ENCODE measurements at regions not wholly inside any gene's neighbourhood (a gene's known extent, or its start where the extent isn't known, plus 50 kb on each side); places are given as distances from the start of the nearest gene placed in this dataset.

- DNase-seq = no peak
Observed at GRCh38 chr4:24417206-24417605, 167.1 kb downstream of the DHX15 start.

GRCh38 chr4:24416293-24416692, 168.1 kb downstream of the DHX15 start:
- DNase-seq = no peak

DNA sequence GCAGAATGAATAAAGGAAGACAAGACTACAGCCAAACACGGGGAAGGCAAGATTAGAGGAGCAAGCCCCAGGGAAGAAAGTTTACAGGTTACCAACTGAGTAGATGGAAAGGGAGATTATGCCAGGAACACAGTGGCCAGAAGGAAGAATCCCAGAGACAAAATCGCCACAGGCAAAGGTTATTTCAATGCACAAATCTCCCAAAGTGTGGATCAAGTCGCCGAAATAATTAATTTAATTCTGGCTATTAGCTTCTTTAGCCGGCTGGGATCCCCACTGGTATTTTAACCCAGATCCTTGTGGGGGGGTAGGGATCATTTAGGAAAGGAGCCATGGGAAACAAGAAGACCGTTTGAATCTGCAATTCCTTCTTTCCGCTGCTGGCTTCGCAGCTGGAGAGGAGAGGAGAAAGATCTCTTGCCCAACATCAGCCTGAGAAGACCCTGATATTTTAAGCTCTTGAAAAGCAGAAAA, 171.0 kb downstream of the DHX15 start:
- no peak for DNase-seq

DNA sequence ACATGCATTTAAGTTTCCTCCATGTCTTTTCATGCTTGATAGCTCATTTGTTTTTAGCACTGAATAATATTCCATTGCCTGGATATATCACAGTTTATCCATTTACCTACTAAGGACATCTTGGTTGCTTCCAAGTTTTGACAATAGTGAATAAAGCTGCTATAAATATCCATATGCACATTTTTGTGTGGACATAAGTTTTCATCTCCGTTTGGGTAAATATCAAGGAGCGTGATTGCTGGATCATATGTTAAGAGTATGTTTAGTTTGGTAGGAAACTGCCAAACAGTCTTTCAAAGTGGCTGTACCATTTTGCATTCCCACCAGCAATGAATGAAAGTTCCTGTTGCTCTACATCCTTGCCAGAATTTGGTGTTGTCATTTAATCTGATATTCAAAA, 172.5 kb downstream of the DHX15 start:
- DNase-seq = no peak

DNA sequence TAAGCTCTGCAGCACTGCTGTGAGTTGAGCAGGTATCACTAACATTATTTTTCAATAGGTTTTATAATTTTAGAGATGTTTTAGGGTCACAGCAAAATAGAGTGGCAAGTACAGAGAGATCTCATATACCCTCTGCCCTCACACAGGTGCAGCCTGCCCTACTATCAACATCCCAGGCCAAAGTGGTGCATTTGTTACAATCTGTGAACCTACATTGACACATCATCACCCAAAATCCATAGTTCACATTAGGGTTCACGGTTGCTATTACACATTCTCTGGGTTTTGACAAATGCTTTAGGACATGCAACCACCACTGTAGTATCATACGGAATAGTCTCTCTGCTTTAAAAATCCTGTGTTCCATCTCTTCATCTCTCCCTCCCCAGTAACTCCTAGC, 173.1 kb downstream of the DHX15 start:
- no peak for DNase-seq

DNA sequence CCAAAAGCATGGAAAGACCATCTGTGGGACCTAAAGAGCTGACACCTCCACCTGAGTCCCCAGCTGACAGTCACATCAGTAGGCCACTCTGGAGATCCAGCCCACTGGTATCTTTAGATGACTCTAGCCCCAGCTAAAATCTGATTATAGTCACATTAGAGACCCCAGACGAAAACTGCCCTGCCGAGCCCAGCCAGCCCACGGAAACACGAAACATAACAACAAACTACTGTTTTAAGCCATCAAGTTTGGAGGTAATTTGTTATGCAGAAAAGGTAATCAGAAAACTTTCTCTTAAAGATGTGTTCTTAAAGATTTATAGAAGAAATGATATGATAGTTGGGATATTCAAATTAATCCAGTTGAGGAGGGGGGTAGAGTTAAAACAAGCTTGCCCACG, 175.7 kb downstream of the DHX15 start:
- DNase-seq = no peak

GRCh38 chr4:24405926-24406325, 178.4 kb downstream of the DHX15 start:
- DNase-seq = no peak

DNA sequence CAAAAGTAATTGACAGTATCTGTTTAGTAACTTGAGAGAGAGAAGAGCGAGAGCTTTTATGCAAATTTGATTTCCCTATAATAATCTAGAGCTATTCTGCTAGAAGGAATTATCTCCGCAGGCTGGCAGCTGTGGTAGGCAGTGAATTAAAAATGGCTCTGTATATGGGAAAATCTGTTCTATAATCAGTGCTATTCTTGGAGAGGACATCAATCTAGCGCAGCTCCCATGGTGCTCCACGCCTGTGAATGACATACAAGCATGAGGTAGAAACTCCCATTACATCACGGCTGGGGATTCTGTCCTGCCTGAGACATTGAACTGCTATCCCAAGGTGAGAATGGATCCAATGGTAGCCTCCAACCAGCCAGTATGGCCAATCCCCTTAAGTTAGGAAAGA, 179.0 kb downstream of the DHX15 start:
- no peak for DNase-seq

DNA sequence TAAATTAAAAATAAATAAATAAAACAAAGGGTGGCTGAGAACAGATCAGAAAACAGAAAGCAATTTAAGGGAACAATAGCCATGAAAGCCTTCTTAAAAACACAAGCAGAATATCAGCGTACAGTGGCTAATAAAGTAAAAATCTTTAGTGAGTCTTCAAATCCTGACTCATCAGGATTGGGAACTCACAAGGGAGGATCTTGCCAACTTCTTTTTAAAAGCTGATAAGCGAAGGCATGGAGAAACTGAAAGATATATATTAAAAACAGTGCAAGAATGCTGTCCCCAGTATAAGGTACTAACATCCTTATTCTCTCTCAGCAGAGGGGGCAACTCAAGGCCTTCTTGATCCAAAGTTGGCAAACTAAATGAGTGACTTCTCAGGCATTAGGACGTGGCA, 180.1 kb downstream of the DHX15 start:
- DNase-seq = no peak

GRCh38 chr4:24403265-24403664, 181.1 kb downstream of the DHX15 start:
- DNase-seq = no peak

DNA sequence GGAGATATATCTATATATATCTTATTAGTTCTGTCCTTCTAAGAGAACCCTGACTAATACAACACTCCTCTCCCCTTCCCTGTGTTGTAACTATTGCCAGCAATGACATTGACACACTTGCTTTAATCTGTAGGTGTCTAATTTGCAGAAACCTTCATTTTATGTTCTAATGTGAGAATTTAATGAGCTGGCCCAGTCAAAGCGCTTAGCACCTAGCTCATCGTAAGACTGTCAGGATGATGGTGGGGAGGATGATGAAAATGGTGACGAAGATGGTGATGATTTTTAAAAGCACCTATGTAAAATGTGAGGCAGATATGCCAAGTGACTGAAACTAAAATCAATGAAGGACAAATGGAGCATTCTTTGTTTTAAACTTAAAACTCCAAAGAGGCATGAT, 183.8 kb downstream of the DHX15 start:
- no peak for DNase-seq

DNA sequence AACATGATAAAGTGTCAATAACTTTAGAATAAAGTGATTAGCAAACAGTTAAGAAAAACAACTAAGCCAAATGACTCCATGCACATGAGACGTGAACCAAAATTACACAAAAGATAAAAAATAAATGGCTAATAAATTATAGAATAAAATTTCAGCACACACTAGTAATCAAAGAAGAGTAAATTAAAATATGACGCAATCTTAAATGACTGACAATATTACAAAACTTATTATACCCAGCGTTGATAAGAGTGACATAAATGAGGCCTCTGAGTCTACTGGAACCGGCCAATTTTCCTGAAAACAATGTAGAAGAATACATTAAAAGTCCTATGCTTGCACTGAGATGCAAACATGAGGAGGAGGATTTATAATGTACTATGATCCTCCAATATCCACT, 187.4 kb downstream of the DHX15 start:
- DNase-seq = no peak

- no peak for DNase-seq
Observed at GRCh38 chr4:24395937-24396336, 188.4 kb downstream of the DHX15 start.

GRCh38 chr4:24394041-24394440, 190.3 kb downstream of the DHX15 start:
- DNase-seq = no peak

DNA sequence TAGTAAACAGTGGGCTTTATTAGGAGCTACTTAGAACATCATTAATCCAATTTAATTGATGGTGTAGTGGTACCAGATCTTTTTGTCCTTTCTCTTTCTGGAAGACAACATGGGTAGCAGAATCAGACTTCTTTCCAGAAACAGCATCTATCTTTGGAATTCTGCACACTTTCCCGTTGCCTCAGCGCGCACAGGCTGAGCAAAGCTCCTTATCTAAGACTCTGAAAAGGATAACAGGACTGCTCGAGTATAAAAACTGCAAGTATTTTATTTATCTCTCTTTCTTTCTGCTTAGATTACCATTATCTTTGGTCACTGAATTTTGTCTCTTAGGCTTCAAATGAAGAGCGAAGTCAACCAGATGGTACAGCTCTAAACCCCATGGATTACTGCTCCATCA, 191.7 kb downstream of the DHX15 start:
- no peak for DNase-seq

DNA sequence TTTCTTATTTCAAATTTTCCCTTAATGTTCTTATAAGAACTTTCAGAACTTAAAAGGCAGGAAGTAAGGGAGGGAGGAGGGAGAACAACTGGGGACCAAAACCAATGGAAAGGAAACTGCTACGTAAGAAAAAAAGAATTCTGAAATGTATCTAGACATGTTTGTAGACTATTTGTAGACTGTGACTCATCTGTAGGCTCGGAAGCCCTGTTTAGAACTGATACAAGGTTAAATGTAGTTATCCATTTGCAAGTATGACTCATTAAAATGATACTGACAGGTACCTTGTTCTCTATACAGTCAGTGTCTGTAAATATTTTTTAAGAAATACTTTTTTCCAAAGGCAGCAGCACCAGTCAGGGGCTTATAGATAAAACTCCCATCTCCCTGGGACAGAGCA, 202.0 kb downstream of the DHX15 start:
- no peak for DNase-seq

GRCh38 chr4:24380957-24381665, 203.2 kb downstream of the DHX15 start:
- DNase-seq = no peak

DNA sequence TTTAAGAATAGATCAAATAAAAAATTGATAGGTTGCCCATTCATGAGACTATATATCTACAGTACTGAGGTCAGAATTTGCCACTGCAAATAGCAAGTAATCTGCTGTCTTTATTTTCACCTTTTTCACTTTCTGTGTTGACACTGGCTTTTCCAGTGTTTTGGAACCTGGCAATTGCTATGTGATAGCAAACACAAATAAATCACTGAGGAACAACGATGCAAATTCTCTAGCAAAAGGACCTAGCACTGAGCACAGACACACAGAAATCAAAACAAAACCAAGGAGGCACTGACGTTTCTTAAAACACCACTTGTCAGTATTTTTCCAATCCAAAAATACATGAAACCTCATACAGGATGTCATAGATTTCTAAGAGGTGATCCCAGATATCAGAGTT, 210.7 kb downstream of the DHX15 start:
- no peak for DNase-seq

GRCh38 chr4:24372881-24373280, 211.5 kb downstream of the DHX15 start:
- no peak for DNase-seq

- no peak for DNase-seq
Observed at GRCh38 chr4:24372341-24372740, 212.0 kb downstream of the DHX15 start.

GRCh38 chr4:24370421-24370820, 213.9 kb downstream of the DHX15 start:
- no peak for DNase-seq

DNA sequence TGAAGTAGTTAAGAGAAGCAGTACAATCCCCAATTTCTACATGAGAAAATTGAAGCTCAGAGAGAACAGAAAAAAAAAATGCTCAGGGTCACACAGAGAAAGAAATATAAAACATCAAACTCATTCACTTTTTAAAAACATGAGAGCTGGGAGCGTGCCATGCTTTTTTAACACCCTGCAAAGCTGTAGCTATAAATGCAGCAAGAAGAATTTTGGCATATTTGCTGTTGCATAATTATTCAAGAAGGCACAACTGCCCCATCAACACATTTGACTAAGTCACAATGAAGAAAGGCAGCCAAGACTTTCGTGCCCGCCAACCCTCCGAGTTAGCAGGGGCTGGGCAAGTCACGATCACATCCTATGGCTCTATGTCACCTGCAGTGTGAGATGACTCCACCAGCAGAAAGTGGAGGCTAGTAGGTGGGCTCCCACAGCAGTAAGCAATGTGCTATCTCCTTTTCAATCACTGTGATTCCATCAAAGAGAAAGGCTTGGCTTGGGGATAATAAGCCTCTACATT, 214.8 kb downstream of the DHX15 start:
- no peak for DNase-seq

GRCh38 chr4:24368801-24369200, 215.6 kb downstream of the DHX15 start:
- DNase-seq = no peak

- no peak for DNase-seq
Observed at GRCh38 chr4:24364852-24365251, 219.5 kb downstream of the DHX15 start.

- no peak for DNase-seq
Observed at GRCh38 chr4:24364249-24364648, 220.1 kb downstream of the DHX15 start.
